Suprapubic skin (tissue), 4 donors: ENCODE measurements at regions not wholly inside any gene's neighbourhood (a gene's known extent, or its start where the extent isn't known, plus 50 kb on each side); places are given as distances from the start of the nearest gene placed in this dataset.
A peak's percentile ranks its signal among the peaks of the same experiment; 100 is the strongest.

Source experiments
- DNase-seq, 2 donors: peaks; one replicate each; pipeline ENCODE4 v3.0.0-alpha.2; 2019; ENCODE audit warnings: low spot score in 2 of 2
- H3K27ac ChIP-seq: fragments of 200-600 bp; sonication (generic); one replicate; pipeline ENCODE4 v1.5.1; 2019
- H3K27me3 ChIP-seq: fragments of 200-600 bp; sonication (generic); one replicate; pipeline ENCODE4 v1.5.1; 2019
- H3K36me3 ChIP-seq: fragments of 200-600 bp; sonication (generic); one replicate; pipeline ENCODE4 v1.5.1; 2019
- H3K4me1 ChIP-seq: fragments of 200-600 bp; sonication (generic); one replicate; pipeline ENCODE4 v1.5.1; 2019
- H3K4me3 ChIP-seq: fragments of 200-600 bp; sonication (generic); one replicate; pipeline ENCODE4 v1.5.1; 2019; ENCODE audit warnings: mild to moderate bottlenecking
- H3K9me3 ChIP-seq: fragments of 200-600 bp; sonication (generic); one replicate; pipeline ENCODE4 v1.5.1; 2019
- EP300 ChIP-seq: sonication (generic); formaldehyde crosslinking; IDR thresholded peaks from one replicate; pipeline ENCODE4 v1.6.1; 2017; ENCODE audit warnings: antibody characterized with exemption
- POLR2A ChIP-seq, 2 donors: fragments of 450-650 bp; IDR thresholded peaks; one replicate each; pipeline ENCODE4 v1.6.1; 2017; ENCODE audit warnings: antibody characterized with exemption in 2 of 2, mild to moderate bottlenecking in 2 of 2, moderate library complexity in 2 of 2
- POLR2AphosphoS5 ChIP-seq, 3 donors: sonication (generic); formaldehyde crosslinking; IDR thresholded peaks; one replicate each; pipeline ENCODE4 v1.6.1; 2017; ENCODE audit warnings: antibody characterized with exemption in 3 of 3
- WGBS: methylation state at CpG from one replicate; pipeline ENCODE4 v1.1.5; 2018; 5-methylcytosine and 5-hydroxymethylcytosine counted together
- TF ChIP-seq, protein P1 (sequence below), 2 donors: fragments of 200-600 bp in 1 of 2; fragments of 450-650 bp in 1 of 2; sonication (generic) in 1 of 2; IDR thresholded peaks; one replicate each; pipeline ENCODE4 v1.5.1; 2016 to 2019; ENCODE audit warnings: antibody characterized with exemption in 2 of 2, mild to moderate bottlenecking in 1 of 2, moderate library complexity in 1 of 2

DNA sequence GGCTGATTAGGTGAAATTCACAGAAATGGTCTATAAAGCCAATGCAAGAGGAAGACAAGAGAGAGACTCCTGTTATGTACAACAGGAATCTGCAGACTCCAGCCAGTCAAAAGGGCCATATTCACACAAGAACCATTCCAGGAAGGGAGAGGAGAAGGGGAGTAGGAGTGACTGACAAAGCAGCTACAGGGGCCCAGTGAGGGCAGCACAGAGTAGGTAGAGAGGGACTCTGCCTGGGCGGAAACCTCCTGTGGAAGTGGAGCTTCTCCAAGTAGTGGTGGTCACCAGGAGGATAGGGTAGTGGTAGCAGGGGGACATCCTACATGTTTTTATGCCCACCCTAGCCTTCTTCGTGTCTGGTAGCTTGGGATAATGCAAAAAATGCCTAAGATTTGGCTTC lies 667.3 kb downstream of the ACTL7B start:
- H3K9me3 ChIP-seq, result no peaks in the 10 kb centered on the region
- DNase-seq, result no peak
- no peaks in the 10 kb centered on the region for H3K36me3 ChIP-seq
- H3K27ac ChIP-seq, result no peak overlapping the region
- H3K27me3 ChIP-seq, result no peaks in the 10 kb centered on the region
- H3K4me1 ChIP-seq, result peaks cover 17% of the 10 kb centered on the region
- H3K4me3 ChIP-seq, result no peak overlapping the region
- WGBS, result 90% methylated on average over 2 of the region's 2 CpGs
- no peak for TF ChIP-seq EP300
- no peak for TF ChIP-seq POLR2AphosphoS5 (IDR thresholded peaks at IDR 0.05)
- TF ChIP-seq, protein P1, sequence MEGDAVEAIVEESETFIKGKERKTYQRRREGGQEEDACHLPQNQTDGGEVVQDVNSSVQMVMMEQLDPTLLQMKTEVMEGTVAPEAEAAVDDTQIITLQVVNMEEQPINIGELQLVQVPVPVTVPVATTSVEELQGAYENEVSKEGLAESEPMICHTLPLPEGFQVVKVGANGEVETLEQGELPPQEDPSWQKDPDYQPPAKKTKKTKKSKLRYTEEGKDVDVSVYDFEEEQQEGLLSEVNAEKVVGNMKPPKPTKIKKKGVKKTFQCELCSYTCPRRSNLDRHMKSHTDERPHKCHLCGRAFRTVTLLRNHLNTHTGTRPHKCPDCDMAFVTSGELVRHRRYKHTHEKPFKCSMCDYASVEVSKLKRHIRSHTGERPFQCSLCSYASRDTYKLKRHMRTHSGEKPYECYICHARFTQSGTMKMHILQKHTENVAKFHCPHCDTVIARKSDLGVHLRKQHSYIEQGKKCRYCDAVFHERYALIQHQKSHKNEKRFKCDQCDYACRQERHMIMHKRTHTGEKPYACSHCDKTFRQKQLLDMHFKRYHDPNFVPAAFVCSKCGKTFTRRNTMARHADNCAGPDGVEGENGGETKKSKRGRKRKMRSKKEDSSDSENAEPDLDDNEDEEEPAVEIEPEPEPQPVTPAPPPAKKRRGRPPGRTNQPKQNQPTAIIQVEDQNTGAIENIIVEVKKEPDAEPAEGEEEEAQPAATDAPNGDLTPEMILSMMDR (IDR thresholded peaks at IDR 0.05), result no peak
- TF ChIP-seq POLR2A (IDR thresholded peaks at IDR 0.05), result no peak

- H3K4me3 ChIP-seq, result no peak overlapping the region
- DNase-seq, result no peak
- H3K27ac ChIP-seq, result no peak overlapping the region
- peaks cover 30% of the 10 kb centered on the region for H3K4me1 ChIP-seq
- WGBS, result 65% methylated on average over 2 of the region's 3 CpGs
- H3K36me3 ChIP-seq, result no peaks in the 10 kb centered on the region
- H3K27me3 ChIP-seq, result no peaks in the 10 kb centered on the region
- TF ChIP-seq POLR2A (IDR thresholded peaks at IDR 0.05) (no peak), POLR2AphosphoS5 (IDR thresholded peaks at IDR 0.05) (no peak), EP300 (no peak)
- TF ChIP-seq, protein P1 (IDR thresholded peaks at IDR 0.05), result no peak
- no peaks in the 10 kb centered on the region for H3K9me3 ChIP-seq
Observed at GRCh38 chr9:108186642-108187395, 669.0 kb downstream of the ACTL7B start.

DNA sequence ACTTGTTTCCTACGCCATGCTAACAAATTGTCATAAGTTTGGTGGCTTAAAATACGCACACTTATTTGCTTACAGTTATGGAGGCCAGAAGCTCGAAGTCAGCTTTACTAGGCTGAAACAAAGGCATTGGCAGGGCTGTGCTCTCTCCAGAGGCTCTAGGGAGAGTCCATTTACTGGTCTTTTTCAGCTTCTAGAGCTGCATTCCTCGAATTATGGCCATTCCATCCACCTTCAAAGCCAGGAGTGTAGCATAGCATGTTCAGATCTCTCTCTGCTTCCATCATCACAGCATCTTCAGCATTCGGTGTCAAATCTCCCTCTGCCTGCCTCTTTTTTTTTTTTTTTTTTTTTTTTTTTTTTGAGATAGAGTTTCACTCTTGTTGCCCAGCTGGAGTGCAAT lies 670.2 kb downstream of the ACTL7B start:
- 88% methylated on average over 5 of the region's 5 CpGs for WGBS
- no peak overlapping the region for H3K27ac ChIP-seq
- H3K4me3 ChIP-seq, result no peak overlapping the region
- no peaks in the 10 kb centered on the region for H3K36me3 ChIP-seq
- no peaks in the 10 kb centered on the region for H3K9me3 ChIP-seq
- TF ChIP-seq POLR2A (IDR thresholded peaks at IDR 0.05), result no peak
- TF ChIP-seq, protein P1 (IDR thresholded peaks at IDR 0.05), result no peak
- no peak for TF ChIP-seq POLR2AphosphoS5 (IDR thresholded peaks at IDR 0.05)
- TF ChIP-seq EP300, result no peak
- no peaks in the 10 kb centered on the region for H3K27me3 ChIP-seq
- peaks cover 34% of the 10 kb centered on the region for H3K4me1 ChIP-seq
- no peak for DNase-seq

DNA sequence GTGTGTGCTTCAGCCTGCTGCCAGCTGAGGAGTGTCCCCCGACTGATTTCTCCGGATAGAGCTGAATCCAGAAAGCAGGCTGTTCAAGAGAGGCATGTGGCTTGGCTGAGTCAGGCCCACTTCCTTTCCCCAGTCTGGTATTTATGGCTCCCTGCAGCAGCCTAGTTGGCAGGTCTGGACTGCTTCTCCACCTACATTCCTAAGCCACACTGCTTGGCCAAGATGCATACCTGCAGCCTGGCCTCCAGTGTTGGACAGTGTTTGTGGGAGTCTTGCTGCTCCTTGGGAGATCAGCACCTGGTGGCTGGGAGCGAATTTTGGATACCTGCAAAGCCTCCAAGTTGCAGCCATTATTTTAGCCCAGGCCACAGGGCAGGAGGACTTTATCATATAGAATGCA lies 670.8 kb downstream of the ACTL7B start:
- WGBS, result 37% methylated on average over 3 of the region's 3 CpGs
- Histone ChIP-seq H3K27ac (no peak overlapping the region), H3K4me3 (no peak overlapping the region), H3K27me3 (no peaks in the 10 kb centered on the region), H3K36me3 (no peaks in the 10 kb centered on the region), H3K4me1 (peaks cover 41% of the 10 kb centered on the region), H3K9me3 (no peaks in the 10 kb centered on the region)
- TF ChIP-seq POLR2AphosphoS5 (IDR thresholded peaks at IDR 0.05) (peak in 1 of 3 donors; percentile 17), EP300 (no peak), POLR2A (IDR thresholded peaks at IDR 0.05) (no peak)
- TF ChIP-seq, protein P1 (IDR thresholded peaks at IDR 0.05), result no peak
- DNase-seq, result no peak

- no peaks in the 10 kb centered on the region for H3K27me3 ChIP-seq
- H3K4me1 ChIP-seq, result peaks cover 43% of the 10 kb centered on the region
- no peak overlapping the region for H3K4me3 ChIP-seq
- TF ChIP-seq, protein P1 (IDR thresholded peaks at IDR 0.05), result no peak
- TF ChIP-seq EP300 (no peak), POLR2A (IDR thresholded peaks at IDR 0.05) (no peak), POLR2AphosphoS5 (IDR thresholded peaks at IDR 0.05) (no peak)
- no peak for DNase-seq
- no peaks in the 10 kb centered on the region for H3K9me3 ChIP-seq
- WGBS, result 90% methylated on average over 3 of the region's 3 CpGs
- H3K36me3 ChIP-seq, result no peaks in the 10 kb centered on the region
- no peak overlapping the region for H3K27ac ChIP-seq
Observed at GRCh38 chr9:108184009-108184408, 671.8 kb downstream of the ACTL7B start.
